NCI-H82 treated with DMSO at 0.1 percent for 48 hours (cell line): ENCODE measurements at regions not wholly inside any gene's neighbourhood (a gene's known extent, or its start where the extent isn't known, plus 50 kb on each side); places are given as distances from the start of the nearest gene placed in this dataset.

Experiments
- DNase-seq: peaks from one replicate; lab custom pipeline; 2025; ENCODE audit not compliant: unreplicated experiment; lab: John Stamatoyannopoulos, UW

- no peak for DNase-seq
Measured at GRCh38 chr11:32315121-32315520, 120.2 kb downstream of the WT1 start.

GRCh38 chr11:32316232-32316631 is 119.1 kb downstream of the WT1 start:
- no peak for DNase-seq

- no peak for DNase-seq
Measured at GRCh38 chr11:32316858-32317642, 118.3 kb downstream of the WT1 start.

- no peak for DNase-seq
Measured at GRCh38 chr11:32317643-32318042, 117.7 kb downstream of the WT1 start.

- DNase-seq = no peak
Measured at GRCh38 chr11:32318071-32319055, 117.0 kb downstream of the WT1 start.

- no peak for DNase-seq
Measured at GRCh38 chr11:32323814-32324130, 111.6 kb downstream of the WT1 start.

GRCh38 chr11:32325187-32325586 is 110.2 kb downstream of the WT1 start:
- no peak for DNase-seq

GRCh38 chr11:32325725-32326124 is 109.6 kb downstream of the WT1 start:
- no peak for DNase-seq

GRCh38 chr11:32326522-32326921 is 108.8 kb downstream of the WT1 start:
- no peak for DNase-seq

- DNase-seq = no peak
Measured at GRCh38 chr11:32328392-32328791, 106.9 kb downstream of the WT1 start.

- no peak for DNase-seq
Measured at GRCh38 chr11:32331098-32331497, 104.2 kb downstream of the WT1 start.

GRCh38 chr11:32331792-32332191 is 103.5 kb downstream of the WT1 start:
- DNase-seq = no peak

GRCh38 chr11:32332990-32333319 is 102.4 kb downstream of the WT1 start:
- DNase-seq = no peak

GRCh38 chr11:32333320-32333991 is 101.9 kb downstream of the WT1 start:
- DNase-seq = no peak

GRCh38 chr11:32334822-32335221 is 100.5 kb downstream of the WT1 start:
- no peak for DNase-seq
